Gastroesophageal sphincter (tissue), 3 donors: ENCODE measurements at regions not wholly inside any gene's neighbourhood (a gene's known extent, or its start where the extent isn't known, plus 50 kb on each side); places are given as distances from the start of the nearest gene placed in this dataset.

Experiments used
- POLR2A ChIP-seq, 2 donors: fragments of 450-650 bp; IDR thresholded peaks; one replicate each; pipeline ENCODE4 v1.6.1; 2017; ENCODE audit warnings: antibody characterized with exemption in 2 of 2, mild to moderate bottlenecking in 2 of 2, moderate library complexity in 1 of 2
- POLR2AphosphoS5 ChIP-seq: sonication (generic); formaldehyde crosslinking; IDR thresholded peaks from one replicate; pipeline ENCODE4 v1.6.1; 2017; ENCODE audit warnings: antibody characterized with exemption
- TF ChIP-seq, protein P1 (sequence below), 4 experiments: fragments of 200-600 bp in 2 of 4; fragments of 450-650 bp in 2 of 4; sonication (generic) in 1 of 4; IDR thresholded peaks; one replicate each; pipeline ENCODE4 v1.5.1; 2017 to 2019; ENCODE audit warnings: antibody characterized with exemption in 4 of 4, mild to moderate bottlenecking in 2 of 4, moderate library complexity in 2 of 4

DNA sequence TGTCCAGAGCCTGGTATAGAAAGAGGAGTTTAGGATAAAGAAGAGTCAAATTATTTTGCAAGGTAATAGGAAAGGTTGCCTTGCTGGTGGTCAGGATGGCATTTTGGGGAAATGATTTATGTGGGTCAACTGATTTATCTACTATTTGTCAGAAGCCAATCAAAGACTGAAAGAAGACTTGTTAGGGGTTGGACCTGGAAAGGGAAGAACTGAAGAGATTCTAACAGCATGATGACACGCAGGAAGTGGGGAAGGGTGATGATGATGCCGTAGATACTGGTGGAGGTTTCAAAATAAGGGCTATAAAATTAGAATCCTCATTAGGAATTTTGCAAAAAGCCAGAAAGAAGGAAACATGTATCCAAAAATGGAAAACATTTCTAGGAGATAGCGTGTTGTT lies 60.7 kb upstream of the FGF14 start:
- no peak for TF ChIP-seq POLR2A (IDR thresholded peaks at IDR 0.05)
- TF ChIP-seq, protein P1, sequence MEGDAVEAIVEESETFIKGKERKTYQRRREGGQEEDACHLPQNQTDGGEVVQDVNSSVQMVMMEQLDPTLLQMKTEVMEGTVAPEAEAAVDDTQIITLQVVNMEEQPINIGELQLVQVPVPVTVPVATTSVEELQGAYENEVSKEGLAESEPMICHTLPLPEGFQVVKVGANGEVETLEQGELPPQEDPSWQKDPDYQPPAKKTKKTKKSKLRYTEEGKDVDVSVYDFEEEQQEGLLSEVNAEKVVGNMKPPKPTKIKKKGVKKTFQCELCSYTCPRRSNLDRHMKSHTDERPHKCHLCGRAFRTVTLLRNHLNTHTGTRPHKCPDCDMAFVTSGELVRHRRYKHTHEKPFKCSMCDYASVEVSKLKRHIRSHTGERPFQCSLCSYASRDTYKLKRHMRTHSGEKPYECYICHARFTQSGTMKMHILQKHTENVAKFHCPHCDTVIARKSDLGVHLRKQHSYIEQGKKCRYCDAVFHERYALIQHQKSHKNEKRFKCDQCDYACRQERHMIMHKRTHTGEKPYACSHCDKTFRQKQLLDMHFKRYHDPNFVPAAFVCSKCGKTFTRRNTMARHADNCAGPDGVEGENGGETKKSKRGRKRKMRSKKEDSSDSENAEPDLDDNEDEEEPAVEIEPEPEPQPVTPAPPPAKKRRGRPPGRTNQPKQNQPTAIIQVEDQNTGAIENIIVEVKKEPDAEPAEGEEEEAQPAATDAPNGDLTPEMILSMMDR (IDR thresholded peaks at IDR 0.05) = no peak
- TF ChIP-seq POLR2AphosphoS5 = no peak
